ENCODE measurements at regions not wholly inside any gene's neighbourhood (a gene's known extent, or its start where the extent isn't known, plus 50 kb on each side); places are given as distances from the start of the nearest gene placed in this dataset.

DNA sequence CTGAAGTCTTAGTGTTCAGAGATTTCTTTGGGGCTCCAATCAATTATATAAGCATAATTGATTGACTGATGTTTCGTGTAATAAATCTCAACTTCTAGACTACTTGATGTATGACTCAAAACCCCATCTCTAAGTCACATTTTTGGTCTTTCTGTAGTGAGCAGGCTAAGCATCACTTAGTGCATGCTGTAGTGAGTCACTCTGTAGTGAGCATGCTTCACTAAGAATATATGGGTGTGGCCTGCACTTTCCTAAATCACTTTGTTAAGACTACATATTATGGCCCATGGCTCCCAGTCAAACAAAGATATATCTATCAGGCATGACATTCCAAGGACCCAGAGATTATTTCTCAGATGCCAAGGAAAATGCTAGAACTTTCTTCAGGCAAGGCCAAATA, 909.4 kb upstream of the LRFN5 start:
- TF ChIP-seq, protein P1, sequence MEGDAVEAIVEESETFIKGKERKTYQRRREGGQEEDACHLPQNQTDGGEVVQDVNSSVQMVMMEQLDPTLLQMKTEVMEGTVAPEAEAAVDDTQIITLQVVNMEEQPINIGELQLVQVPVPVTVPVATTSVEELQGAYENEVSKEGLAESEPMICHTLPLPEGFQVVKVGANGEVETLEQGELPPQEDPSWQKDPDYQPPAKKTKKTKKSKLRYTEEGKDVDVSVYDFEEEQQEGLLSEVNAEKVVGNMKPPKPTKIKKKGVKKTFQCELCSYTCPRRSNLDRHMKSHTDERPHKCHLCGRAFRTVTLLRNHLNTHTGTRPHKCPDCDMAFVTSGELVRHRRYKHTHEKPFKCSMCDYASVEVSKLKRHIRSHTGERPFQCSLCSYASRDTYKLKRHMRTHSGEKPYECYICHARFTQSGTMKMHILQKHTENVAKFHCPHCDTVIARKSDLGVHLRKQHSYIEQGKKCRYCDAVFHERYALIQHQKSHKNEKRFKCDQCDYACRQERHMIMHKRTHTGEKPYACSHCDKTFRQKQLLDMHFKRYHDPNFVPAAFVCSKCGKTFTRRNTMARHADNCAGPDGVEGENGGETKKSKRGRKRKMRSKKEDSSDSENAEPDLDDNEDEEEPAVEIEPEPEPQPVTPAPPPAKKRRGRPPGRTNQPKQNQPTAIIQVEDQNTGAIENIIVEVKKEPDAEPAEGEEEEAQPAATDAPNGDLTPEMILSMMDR (IDR thresholded peaks at IDR 0.05 in 8 of 11, conservative IDR thresholded peaks at IDR 0.05 in 3 of 11) = no peak
- TF ChIP-seq POLR2A (IDR thresholded peaks at IDR 0.05) (no peak), POLR2AphosphoS5 (IDR thresholded peaks at IDR 0.05) (no peak)
